ENCODE measurements at regions not wholly inside any gene's neighbourhood (a gene's known extent, or its start where the extent isn't known, plus 50 kb on each side); places are given as distances from the start of the nearest gene placed in this dataset.
A peak's percentile ranks its signal among the peaks of the same experiment; 100 is the strongest.
"Not testable (repeated sequence)": the region's sequence is repeated elsewhere in the genome, so short reads cannot be mapped to it uniquely, and the experiment has no call there.

DNA sequence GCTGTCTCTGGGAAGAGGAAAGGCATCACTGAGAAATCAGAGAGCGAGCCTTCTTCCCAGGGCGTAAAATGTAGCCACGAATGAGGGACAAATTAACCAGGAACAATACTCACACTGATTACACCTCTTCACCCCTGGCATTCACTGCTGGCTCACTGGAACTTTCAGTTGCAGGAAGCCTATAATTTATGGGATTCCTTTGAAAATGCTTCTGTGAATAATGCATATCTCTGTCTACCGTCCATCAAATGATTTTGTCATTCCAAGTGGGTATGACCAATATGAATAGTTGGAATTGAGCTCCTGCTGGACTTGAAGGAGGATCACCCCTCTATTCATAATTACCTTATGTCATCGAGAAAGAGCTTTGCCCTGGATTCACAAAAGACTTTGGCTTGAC is 360.3 kb upstream of the FZD8 start:
- in situ Hi-C loops (cut with HindIII; ENCODE audit: low sequenced_read_pairs): no loop called here
- DNase-seq (ENCODE audit: low read depth): no peak
- TF ChIP-seq, protein P1, sequence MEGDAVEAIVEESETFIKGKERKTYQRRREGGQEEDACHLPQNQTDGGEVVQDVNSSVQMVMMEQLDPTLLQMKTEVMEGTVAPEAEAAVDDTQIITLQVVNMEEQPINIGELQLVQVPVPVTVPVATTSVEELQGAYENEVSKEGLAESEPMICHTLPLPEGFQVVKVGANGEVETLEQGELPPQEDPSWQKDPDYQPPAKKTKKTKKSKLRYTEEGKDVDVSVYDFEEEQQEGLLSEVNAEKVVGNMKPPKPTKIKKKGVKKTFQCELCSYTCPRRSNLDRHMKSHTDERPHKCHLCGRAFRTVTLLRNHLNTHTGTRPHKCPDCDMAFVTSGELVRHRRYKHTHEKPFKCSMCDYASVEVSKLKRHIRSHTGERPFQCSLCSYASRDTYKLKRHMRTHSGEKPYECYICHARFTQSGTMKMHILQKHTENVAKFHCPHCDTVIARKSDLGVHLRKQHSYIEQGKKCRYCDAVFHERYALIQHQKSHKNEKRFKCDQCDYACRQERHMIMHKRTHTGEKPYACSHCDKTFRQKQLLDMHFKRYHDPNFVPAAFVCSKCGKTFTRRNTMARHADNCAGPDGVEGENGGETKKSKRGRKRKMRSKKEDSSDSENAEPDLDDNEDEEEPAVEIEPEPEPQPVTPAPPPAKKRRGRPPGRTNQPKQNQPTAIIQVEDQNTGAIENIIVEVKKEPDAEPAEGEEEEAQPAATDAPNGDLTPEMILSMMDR (IDR thresholded peaks at IDR 0.05; ENCODE audit: low read depth, low read length, missing control alignments): no peak
- H3K4me3 ChIP-seq (ENCODE audit: low read depth, low read length): no peak overlapping the region

DNA sequence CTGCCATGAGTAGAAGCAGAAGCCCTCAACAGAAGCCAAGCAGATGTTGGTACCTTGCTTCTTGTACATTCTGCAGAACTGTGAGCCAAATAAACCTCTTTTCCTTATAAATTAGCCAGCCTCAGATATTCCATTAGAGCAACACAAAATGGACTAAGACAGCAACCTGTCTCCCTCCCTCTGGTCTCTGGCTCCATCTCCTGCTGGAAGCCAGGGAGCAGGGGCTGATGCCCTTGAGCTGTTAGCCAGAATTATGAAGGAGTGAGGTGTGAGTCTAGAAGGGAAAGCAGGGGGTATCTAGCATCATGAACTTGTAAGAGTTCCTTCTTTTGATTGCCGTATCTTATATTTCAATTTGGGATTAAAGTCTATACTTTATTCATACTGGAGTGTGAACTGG is 358.7 kb upstream of the FZD8 start:
- DNase-seq (ENCODE audit: low read depth); H3K4me3 ChIP-seq (ENCODE audit: low read depth, low read length); in situ Hi-C loops (cut with HindIII; ENCODE audit: low sequenced_read_pairs): not testable (repeated sequence)

DNA sequence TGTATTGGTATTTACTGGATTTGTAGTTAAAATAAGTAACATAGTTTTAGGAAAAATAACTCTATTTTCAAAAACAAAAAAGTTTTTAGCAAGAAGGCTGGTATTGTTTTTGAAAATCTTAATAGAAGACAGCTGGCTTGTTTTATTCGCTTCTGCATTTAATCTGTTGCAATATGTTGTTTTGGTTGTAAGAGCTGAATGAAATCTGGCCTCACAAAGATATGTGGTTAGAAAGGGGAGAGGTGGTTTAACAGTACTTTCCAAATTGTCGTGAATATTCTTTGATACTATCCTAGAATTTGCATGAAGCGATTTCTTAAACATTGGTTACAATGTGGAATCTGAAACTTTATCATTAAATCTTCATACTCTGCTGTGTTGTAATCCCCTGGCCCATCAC is 355.9 kb upstream of the FZD8 start:
- in situ Hi-C loops (cut with HindIII; ENCODE audit: low sequenced_read_pairs): no loop called here
- TF ChIP-seq, protein P1 (IDR thresholded peaks at IDR 0.05; ENCODE audit: low read depth, low read length, missing control alignments): no peak

DNA sequence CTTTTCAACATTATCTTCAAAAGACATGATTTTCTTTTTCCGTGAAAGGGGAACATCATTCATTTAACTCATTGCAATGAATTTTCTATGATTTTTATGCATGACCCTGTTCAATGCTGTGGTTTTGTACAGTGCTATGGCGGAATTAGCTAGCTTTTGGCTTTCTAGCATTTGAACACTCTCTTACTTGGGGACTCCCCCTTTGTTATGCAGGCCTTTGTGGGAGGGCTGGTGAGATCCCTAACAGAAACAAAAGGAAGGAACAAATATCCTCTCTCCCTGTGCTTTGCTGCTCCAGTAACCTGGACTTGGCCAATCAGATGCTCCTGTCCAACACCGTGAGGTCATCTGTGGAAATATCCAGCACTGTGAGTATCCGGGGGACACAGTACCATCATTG is 353.4 kb upstream of the FZD8 start:
- no peak for DNase-seq (ENCODE audit: low read depth)
- in situ Hi-C loops (cut with HindIII; ENCODE audit: low sequenced_read_pairs): no loop called here
- no peak overlapping the region for H3K4me3 ChIP-seq (ENCODE audit: low read depth, low read length)
- TF ChIP-seq, protein P1 (IDR thresholded peaks at IDR 0.05; ENCODE audit: low read depth, low read length, missing control alignments): no peak

More for the DNA sequence above, 355.9 kb upstream of the FZD8 start:
- H3K4me3 ChIP-seq (ENCODE audit: low read depth, low read length): no peak overlapping the region
- DNase-seq (ENCODE audit: low read depth): no peak

DNA sequence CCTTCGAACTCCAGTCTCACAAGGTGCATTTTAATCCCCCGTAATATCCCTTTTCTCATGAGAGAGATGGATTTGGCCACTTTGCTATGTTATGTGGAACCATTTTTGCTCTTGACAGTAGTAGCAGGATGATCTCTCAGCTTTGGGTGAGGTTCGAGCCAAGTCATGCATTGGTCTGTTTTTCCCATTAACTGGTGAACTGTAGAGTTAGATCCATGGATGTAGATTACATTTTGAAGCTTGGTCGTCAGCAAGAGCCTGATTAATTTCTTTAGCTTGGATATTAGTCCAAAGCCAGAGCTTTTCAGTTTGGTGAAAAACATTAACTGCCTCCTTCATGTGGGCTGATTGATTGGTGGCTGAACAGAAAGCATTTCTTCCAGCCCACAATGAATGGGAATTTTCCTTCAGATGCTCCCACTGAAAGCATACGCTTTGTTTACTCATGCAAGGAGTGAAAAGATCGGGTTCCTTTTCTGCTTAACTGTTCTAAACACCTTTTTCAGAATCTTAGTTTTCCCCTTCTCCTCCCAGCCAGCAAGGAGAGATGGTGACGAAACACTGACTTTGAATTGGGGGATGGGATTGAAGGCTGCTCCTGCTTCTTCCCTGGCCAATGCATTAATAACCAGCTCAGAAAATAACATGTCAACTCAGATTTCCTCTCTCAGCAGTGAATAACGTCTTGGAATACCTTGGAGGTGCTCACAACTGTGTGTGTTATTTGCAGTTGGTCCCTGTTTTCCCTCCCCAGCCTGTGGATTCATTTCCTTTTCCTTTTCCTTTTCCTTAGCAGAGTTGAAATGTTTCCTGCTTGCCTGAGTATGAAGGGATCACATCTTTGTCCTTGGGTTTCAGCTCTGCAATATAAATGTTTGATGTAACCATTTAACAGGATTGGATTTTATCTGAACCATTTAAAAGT is 351.8 kb upstream of the FZD8 start:
- in situ Hi-C loops (cut with HindIII; ENCODE audit: low sequenced_read_pairs): no loop called here
- DNase-seq (ENCODE audit: low read depth): no peak
- TF ChIP-seq, protein P1 (IDR thresholded peaks at IDR 0.05; ENCODE audit: low read depth, low read length, missing control alignments): no peak
- H3K4me3 ChIP-seq (ENCODE audit: low read depth, low read length): no peak overlapping the region

DNA sequence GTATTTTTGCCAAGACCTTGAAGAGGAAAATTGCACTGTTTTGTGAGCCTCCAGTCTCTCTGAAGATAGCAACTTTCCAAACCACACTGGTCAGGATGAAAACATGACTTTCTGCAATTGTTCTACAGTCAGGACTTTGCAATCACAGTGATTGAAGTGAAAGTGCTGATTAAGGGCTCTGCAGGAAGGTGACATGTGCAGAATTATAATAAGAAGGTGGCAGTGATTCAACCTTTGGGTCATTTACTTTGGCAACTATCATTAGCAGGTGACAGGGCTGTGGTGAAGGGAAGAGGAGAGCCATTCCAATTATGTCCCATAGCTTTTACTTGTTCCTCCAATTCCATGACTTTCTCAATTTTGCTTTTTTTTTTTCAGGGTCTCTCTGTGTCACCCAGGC is 350.0 kb upstream of the FZD8 start:
- in situ Hi-C loops (cut with HindIII; ENCODE audit: low sequenced_read_pairs): no loop called here
- no peak for DNase-seq (ENCODE audit: low read depth)
- TF ChIP-seq, protein P1 (IDR thresholded peaks at IDR 0.05; ENCODE audit: low read depth, low read length, missing control alignments): no peak
- H3K4me3 ChIP-seq (ENCODE audit: low read depth, low read length): no peak overlapping the region

DNA sequence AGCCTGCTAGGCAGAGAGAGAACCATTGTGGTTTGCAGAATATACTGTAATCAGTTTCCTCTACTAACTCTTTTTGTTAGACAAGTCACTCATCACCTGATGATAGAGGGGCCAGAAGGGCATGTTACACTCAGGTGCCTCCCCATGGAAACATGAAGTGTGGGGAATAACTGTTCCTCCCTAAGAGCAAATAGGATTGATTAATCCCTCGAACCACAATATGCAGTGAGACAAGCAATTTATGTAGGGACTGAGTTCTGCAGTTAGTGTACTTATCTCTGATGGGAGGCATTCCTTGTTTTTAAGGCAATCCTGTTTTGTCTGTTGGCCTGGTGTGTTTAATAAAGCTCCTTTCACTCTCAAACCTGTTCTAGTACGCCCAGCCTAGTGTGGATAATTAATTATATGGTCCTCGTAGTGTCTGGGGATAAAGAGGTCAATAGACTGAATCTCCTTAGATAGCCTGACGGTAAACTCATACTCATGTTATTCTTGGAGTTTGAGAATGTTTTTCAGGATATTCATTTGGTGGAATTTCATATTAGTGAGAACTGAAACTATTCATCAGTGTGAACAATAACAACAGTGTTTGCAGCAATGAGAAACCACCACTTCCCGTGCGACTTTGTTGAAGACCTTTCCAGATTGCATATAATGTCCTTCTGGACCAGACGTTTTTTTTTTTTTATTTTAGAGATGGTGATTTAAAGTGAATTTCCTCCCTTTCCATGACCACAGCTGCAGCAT is 344.8 kb upstream of the FZD8 start:
- TF ChIP-seq, protein P1 (IDR thresholded peaks at IDR 0.05; ENCODE audit: low read depth, low read length, missing control alignments): no peak
- H3K4me3 ChIP-seq (ENCODE audit: low read depth, low read length): no peak overlapping the region
- peak; percentile 1 for DNase-seq (ENCODE audit: low read depth)
- in situ Hi-C loops (cut with HindIII; ENCODE audit: low sequenced_read_pairs): no loop called here

Data from astrocyte of the cerebellum (primary cell).